Osteocyte (in vitro differentiated cells): ENCODE measurements at regions not wholly inside any gene's neighbourhood (a gene's known extent, or its start where the extent isn't known, plus 50 kb on each side); places are given as distances from the start of the nearest gene placed in this dataset.
"Not testable (repeated sequence)": the region's sequence is repeated elsewhere in the genome, so short reads cannot be mapped to it uniquely, and the experiment has no call there.

ENCODE experiments used
- DNase-seq: peaks from one replicate; pipeline ENCODE4 v3.0.0; 2021; ENCODE audit warnings: mixed read lengths; ENCODE audit not compliant: unreplicated experiment; ENCODE audit errors: extremely low spot score
- H3K27ac Mint-ChIP-seq: one replicate; pipeline ENCODE4 v1.8.0; 2021; ENCODE audit warnings: mild to moderate bottlenecking, mixed read lengths; ENCODE audit not compliant: unreplicated experiment
- H3K27me3 Mint-ChIP-seq: one replicate; pipeline ENCODE4 v1.8.0; 2021; ENCODE audit warnings: mixed read lengths; ENCODE audit not compliant: unreplicated experiment
- H3K36me3 Mint-ChIP-seq: one replicate; pipeline ENCODE4 v1.8.0; 2021; ENCODE audit warnings: mixed read lengths; ENCODE audit not compliant: unreplicated experiment
- H3K4me1 Mint-ChIP-seq: one replicate; pipeline ENCODE4 v1.8.0; 2021; ENCODE audit warnings: mixed read lengths; ENCODE audit not compliant: unreplicated experiment
- H3K4me3 Mint-ChIP-seq: one replicate; pipeline ENCODE4 v1.8.0; 2021; ENCODE audit warnings: mild to moderate bottlenecking, moderate library complexity, mixed read lengths; ENCODE audit not compliant: unreplicated experiment
- H3K9me3 Mint-ChIP-seq: one replicate; pipeline ENCODE4 v1.8.0; 2021; ENCODE audit warnings: mixed read lengths; ENCODE audit not compliant: unreplicated experiment
- CTCF ChIP-seq: fragments of 200-600 bp; sonication (generic); IDR thresholded peaks from 2 replicates; pipeline ENCODE4 v1.5.0; 2021; ENCODE audit warnings: antibody characterized with exemption, mild to moderate bottlenecking, moderate library complexity

- Mint-ChIP-seq H3K4me3 (no peak overlapping the region), H3K4me1 (no peaks in the 10 kb centered on the region), H3K9me3 (no peaks in the 10 kb centered on the region), H3K36me3 (no peaks in the 10 kb centered on the region), H3K27ac (no peak overlapping the region), H3K27me3 (peaks cover 6% of the 10 kb centered on the region)
- TF ChIP-seq CTCF, result no peak
- no peak for DNase-seq
Observed at GRCh38 chr3:34886443-34886842, 752.9 kb upstream of the ARPP21 start.

GRCh38 chr3:34889641-34890040 is 749.7 kb upstream of the ARPP21 start:
- H3K27me3 Mint-ChIP-seq, result peaks cover 6% of the 10 kb centered on the region
- H3K9me3 Mint-ChIP-seq, result no peaks in the 10 kb centered on the region
- TF ChIP-seq CTCF, result no peak
- H3K4me3 Mint-ChIP-seq, result no peak overlapping the region
- H3K27ac Mint-ChIP-seq, result no peak overlapping the region
- no peaks in the 10 kb centered on the region for H3K4me1 Mint-ChIP-seq
- H3K36me3 Mint-ChIP-seq, result no peaks in the 10 kb centered on the region
- DNase-seq, result no peak

GRCh38 chr3:34890247-34890646 is 749.1 kb upstream of the ARPP21 start:
- DNase-seq, result no peak
- Mint-ChIP-seq H3K4me1 (no peaks in the 10 kb centered on the region), H3K9me3 (no peaks in the 10 kb centered on the region), H3K27ac (no peak overlapping the region), H3K4me3 (no peak overlapping the region), H3K27me3 (peaks cover 6% of the 10 kb centered on the region), H3K36me3 (no peaks in the 10 kb centered on the region)
- no peak for TF ChIP-seq CTCF

- Mint-ChIP-seq H3K9me3 (no peaks in the 10 kb centered on the region), H3K36me3 (no peaks in the 10 kb centered on the region), H3K27ac (no peak overlapping the region), H3K4me3 (no peak overlapping the region), H3K27me3 (peaks cover 3% of the 10 kb centered on the region), H3K4me1 (no peaks in the 10 kb centered on the region)
- DNase-seq, result no peak
- TF ChIP-seq CTCF, result no peak
Observed at GRCh38 chr3:34891941-34892340, 747.4 kb upstream of the ARPP21 start.

GRCh38 chr3:34895841-34896240 is 743.5 kb upstream of the ARPP21 start:
- no peak overlapping the region for H3K27ac Mint-ChIP-seq
- H3K4me1 Mint-ChIP-seq, result no peaks in the 10 kb centered on the region
- H3K9me3 Mint-ChIP-seq, result no peaks in the 10 kb centered on the region
- no peak overlapping the region for H3K4me3 Mint-ChIP-seq
- no peaks in the 10 kb centered on the region for H3K36me3 Mint-ChIP-seq
- TF ChIP-seq CTCF, result no peak
- DNase-seq, result no peak
- peaks cover 7% of the 10 kb centered on the region for H3K27me3 Mint-ChIP-seq

- H3K36me3 Mint-ChIP-seq, DNase-seq, H3K9me3 Mint-ChIP-seq, H3K27me3 Mint-ChIP-seq, H3K27ac Mint-ChIP-seq, H3K4me3 Mint-ChIP-seq, H3K4me1 Mint-ChIP-seq: not testable (repeated sequence)
Observed at GRCh38 chr3:34909679-34910078, 729.6 kb upstream of the ARPP21 start.
